ENCODE measurements at regions not wholly inside any gene's neighbourhood (a gene's known extent, or its start where the extent isn't known, plus 50 kb on each side); places are given as distances from the start of the nearest gene placed in this dataset.

GRCh38 chr16:73205153-73205886, 157.4 kb upstream of the ZFHX3 start:
- DNase-seq (ENCODE audit: low spot score in 2 of 2): no peak
- Histone ChIP-seq H3K36me3 (no peaks in the 10 kb centered on the region), H3K27me3 (no peaks in the 10 kb centered on the region), H3K27ac (no peak overlapping the region), H3K9me3 (no peaks in the 10 kb centered on the region), H3K4me3 (no peak overlapping the region), H3K4me1 (no peaks in the 10 kb centered on the region)
- WGBS, 2 donors: 75 to 79% methylated on average over 9 of the region's 9 CpGs
- TF ChIP-seq EP300 (IDR thresholded peaks at IDR 0.05): no peak
- TF ChIP-seq POLR2A (IDR thresholded peaks at IDR 0.05): no peak
- TF ChIP-seq CTCF (IDR thresholded peaks at IDR 0.05): no peak

DNA sequence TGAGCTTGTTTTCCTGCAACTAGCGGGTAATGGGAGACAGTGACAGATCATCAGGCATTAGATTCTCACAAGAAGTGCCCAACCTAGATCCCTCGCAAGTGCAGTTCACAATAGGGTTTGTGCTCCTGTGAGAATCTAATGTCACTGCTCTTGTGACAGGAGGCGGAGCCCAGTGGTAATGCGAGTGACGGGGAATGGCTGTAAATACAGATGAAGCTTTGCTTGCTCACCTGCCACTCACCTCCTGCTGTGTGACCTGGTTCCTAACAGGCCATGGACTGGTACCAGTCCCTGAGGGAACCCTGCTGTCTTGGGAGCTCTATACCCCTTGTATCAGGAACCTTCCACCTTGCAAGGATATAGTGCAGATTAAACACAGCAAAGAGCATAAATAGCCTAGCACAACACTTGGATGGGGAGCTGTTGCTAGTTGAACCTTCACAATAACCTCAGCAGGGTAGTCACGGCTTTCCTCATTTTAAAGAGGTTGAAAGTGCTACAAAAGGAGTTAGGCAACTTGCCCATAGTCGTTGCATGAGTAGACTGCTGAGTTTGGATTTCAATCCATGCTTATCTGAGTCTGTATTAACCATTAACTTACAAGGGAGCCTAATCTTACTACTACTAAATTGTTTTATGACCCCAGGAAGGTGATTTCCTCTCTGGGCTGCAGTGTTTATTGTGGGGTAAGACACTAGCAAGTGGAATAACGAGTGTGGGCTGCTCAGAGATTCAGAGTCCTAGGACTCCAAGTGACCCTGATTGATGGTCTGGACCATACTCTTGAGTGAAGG, 156.6 kb upstream of the ZFHX3 start:
- H3K27ac ChIP-seq: no peak overlapping the region
- no peak overlapping the region for H3K4me3 ChIP-seq
- WGBS, 2 donors: 82 to 91% methylated on average over 8 of the region's 8 CpGs
- no peak for DNase-seq (ENCODE audit: low spot score in 2 of 2)
- H3K9me3 ChIP-seq: no peaks in the 10 kb centered on the region
- no peak for TF ChIP-seq CTCF (IDR thresholded peaks at IDR 0.05)
- TF ChIP-seq EP300 (IDR thresholded peaks at IDR 0.05): no peak
- no peak for TF ChIP-seq POLR2A (IDR thresholded peaks at IDR 0.05)
- H3K4me1 ChIP-seq: no peaks in the 10 kb centered on the region
- no peaks in the 10 kb centered on the region for H3K27me3 ChIP-seq
- H3K36me3 ChIP-seq: no peaks in the 10 kb centered on the region

GRCh38 chr16:73202161-73202729, 154.3 kb upstream of the ZFHX3 start:
- Histone ChIP-seq H3K9me3 (no peaks in the 10 kb centered on the region), H3K27me3 (no peaks in the 10 kb centered on the region), H3K4me3 (no peak overlapping the region), H3K36me3 (no peaks in the 10 kb centered on the region), H3K4me1 (no peaks in the 10 kb centered on the region), H3K27ac (no peak overlapping the region)
- WGBS, 2 donors: 49 to 56% methylated on average over 5 of the region's 5 CpGs
- TF ChIP-seq POLR2A (IDR thresholded peaks at IDR 0.05): no peak
- no peak for TF ChIP-seq CTCF (IDR thresholded peaks at IDR 0.05)
- TF ChIP-seq EP300 (IDR thresholded peaks at IDR 0.05): no peak
- no peak for DNase-seq (ENCODE audit: low spot score in 2 of 2)

GRCh38 chr16:73199214-73199613, 151.3 kb upstream of the ZFHX3 start:
- DNase-seq (ENCODE audit: low spot score in 2 of 2): no peak
- H3K27me3 ChIP-seq: no peaks in the 10 kb centered on the region
- no peaks in the 10 kb centered on the region for H3K36me3 ChIP-seq
- H3K9me3 ChIP-seq: no peaks in the 10 kb centered on the region
- no peak overlapping the region for H3K27ac ChIP-seq
- TF ChIP-seq CTCF (IDR thresholded peaks at IDR 0.05): no peak
- no peak for TF ChIP-seq EP300 (IDR thresholded peaks at IDR 0.05)
- no peak for TF ChIP-seq POLR2A (IDR thresholded peaks at IDR 0.05)
- WGBS, 2 donors: 83 to 85% methylated on average over 7 of the region's 7 CpGs
- no peaks in the 10 kb centered on the region for H3K4me1 ChIP-seq
- no peak overlapping the region for H3K4me3 ChIP-seq

DNA sequence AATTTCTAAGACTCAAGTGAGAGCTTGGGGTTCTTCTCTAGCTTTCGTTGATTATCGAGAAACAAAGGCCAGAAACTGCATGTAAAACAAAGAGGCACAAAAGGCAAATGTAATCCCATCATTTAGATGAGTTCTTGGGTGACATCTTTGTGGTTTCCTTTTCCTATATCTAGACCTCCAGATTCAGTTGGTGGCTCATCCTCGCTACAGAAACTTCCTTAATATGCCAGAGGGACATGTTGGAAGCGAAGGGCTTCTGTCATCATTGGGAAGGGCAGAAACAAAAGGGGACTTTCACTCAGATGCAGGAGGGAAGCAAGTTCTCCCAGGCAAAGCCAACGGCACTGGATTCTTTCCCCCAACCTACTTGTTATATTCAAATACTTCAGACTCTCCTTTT, 150.6 kb upstream of the ZFHX3 start:
- 82% methylated on average over 5 of the region's 5 CpGs for WGBS, 2 donors
- H3K36me3 ChIP-seq: no peaks in the 10 kb centered on the region
- H3K4me1 ChIP-seq: no peaks in the 10 kb centered on the region
- H3K4me3 ChIP-seq: no peak overlapping the region
- no peak for DNase-seq (ENCODE audit: low spot score in 2 of 2)
- no peak for TF ChIP-seq POLR2A (IDR thresholded peaks at IDR 0.05)
- TF ChIP-seq CTCF (IDR thresholded peaks at IDR 0.05): no peak
- TF ChIP-seq EP300 (IDR thresholded peaks at IDR 0.05): no peak
- no peak overlapping the region for H3K27ac ChIP-seq
- H3K27me3 ChIP-seq: no peaks in the 10 kb centered on the region
- H3K9me3 ChIP-seq: no peaks in the 10 kb centered on the region

Measured in tibial nerve (tissue), 4 donors.